HG03378 (cell line): ENCODE measurements at regions not wholly inside any gene's neighbourhood (a gene's known extent, or its start where the extent isn't known, plus 50 kb on each side); places are given as distances from the start of the nearest gene placed in this dataset.

Experiments
- ATAC-seq: cut with Tn5 transposase; IDR thresholded peaks from one replicate; pipeline ENCODE4 v1.9.1; 2021; ENCODE audit warnings: mild to moderate bottlenecking, moderate library complexity; ENCODE audit not compliant: unreplicated experiment

DNA sequence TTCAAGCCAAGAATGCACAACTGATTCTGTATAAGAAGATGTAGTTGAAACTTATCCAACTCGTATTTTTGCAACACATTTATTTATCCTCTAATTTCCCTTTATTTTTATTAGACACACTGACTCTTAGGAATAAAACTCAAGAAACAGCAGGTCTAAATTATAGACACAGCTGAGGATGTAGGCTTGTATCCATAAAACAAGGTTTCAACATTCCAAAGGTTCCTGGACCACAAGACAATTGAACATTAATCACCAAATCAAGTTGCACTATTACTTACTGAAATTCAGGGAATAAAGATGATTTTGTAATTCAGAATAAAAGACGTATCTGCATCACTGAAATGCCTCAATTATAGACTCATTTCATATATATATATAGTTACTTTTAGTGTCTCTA is 683.5 kb upstream of the GRIA3 start:
- no peak for ATAC-seq

DNA sequence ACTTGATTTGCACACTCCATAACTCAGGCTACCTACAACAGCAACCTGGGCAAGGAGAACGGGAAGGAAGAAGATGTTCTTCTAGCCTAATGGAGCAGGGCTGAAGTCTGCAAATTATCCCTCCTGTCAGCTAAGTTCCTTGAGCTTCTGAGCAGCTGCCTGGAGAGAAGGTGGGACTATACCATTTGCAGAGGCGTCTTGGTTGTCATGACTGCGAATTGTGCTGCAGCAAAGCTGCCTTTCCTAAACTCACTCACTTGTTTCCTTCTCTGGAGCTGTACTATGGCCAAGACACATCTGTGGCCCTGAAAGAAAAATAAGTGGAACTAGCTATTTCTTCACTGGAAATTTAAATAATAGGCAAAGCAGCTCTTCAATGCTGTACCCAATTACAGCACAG is 682.4 kb upstream of the GRIA3 start:
- no peak for ATAC-seq

DNA sequence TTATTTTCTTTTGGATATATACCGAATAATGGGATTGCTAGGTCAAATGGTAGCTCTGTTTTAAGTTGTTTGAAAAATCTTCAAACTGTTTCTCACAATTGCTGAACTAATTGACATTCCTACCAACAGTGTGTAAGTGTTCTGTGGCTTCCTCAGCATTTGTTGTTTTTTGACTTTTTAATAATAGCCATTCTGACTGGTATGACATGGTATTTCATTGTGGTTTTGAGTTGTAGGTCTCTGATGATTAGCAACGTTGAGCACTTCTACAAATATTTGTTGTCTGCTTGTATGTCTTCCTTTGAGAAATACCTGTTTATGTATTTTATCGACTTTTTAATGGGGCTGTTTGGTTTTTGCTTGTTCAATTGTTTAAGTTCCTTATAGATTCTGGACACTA is 680.1 kb upstream of the GRIA3 start:
- ATAC-seq, result no peak

DNA sequence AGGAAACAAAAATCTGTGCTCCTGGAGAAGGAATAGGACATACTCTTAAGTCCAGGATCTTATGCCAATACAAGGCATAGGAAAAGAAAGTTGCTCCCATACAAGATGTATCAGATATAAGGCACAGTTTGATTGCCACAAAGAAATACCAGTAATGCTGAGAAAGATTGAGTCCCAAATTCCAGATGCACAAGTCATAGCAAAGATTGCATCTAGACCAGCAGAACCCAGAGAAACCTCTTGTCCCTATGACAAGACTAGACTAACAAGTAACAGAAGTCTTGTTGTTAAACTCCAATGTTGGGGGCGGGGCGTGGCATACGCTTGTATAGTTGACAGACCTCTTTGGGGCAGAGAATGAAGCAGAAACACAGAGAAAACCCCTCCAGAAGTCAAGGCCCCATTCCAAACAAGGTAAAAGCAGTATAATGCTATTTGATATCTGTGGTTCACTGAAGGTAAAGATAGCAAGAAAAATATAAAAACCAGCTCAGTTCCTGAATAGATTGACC is 671.5 kb upstream of the GRIA3 start:
- no peak for ATAC-seq

DNA sequence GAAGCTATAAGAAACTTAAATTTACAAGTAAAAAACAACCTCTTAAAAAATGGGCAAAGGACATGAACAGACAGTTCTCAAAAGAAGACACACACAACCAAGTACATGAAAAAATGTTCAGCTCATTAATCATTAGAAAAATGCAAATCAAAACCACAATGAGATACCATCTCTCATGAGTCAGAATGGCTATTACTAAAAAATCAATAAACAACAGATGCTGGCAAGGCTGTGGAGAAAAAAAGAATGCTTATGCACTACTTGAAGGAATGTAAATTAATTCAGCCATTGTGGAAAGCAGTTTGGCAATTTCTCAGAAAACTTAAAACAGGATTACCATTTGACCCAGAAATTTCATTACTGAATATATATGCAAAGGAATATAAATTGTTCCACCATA is 666.3 kb upstream of the GRIA3 start:
- no peak for ATAC-seq

DNA sequence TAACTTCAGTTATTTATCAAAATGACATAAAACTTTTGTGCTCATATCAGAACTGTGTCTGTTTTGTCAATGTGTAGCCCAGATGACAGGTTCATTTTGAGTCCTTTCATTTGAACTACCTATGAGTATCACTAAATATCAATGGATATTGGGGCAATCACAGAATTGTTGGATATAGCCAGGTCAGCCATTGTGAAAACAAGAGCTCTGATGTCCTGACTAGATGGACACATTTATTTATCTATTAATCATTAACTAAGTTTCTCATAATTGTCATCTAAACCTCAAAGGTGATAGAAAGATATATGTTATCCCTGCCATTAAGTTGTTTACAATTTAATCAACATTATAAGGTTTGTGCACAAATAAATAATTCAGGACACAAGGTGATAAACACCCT is 638.3 kb upstream of the GRIA3 start:
- ATAC-seq, result no peak

DNA sequence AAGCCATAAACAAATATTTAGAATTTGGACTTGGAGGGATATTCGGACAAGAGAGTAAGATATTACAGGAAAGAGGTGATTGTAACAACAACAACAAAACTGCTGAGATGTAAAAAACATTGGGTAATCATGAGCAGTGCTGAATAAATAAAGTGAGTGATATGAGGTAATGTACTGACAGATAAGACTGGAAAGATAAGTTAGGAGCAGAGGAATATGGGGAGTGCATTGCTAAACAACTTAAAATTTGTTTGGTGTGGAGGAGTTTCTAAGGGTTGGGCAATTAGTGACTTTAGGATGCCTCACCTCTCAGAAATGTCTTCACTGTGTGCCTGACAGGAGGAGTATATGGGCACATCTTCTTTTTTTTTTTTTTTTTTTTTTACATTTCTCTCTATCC is 637.8 kb upstream of the GRIA3 start:
- ATAC-seq, result no peak

DNA sequence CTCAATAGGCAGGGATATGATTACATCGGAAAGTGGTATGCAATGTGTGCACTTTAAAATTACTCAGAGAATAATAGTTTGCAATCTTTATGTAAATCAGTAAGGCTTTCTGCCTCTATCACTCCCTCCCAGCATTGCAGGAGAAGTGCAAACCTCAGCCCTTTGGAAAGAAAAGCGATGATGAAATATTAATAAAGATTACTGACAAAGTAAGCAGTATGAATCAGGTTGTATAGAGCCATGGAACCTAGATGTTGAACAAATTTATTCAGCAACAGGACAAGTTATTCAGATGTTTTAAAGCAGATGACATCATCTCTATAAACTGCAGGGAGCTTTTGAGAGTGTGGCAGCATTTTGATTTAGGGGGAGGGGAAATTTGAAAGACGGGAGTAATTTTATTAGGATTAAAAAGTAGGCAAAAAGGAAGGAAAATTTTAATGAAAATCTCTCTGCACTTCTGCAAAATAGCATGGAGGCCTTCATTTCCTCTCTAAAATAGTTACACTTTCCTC is 631.7 kb upstream of the GRIA3 start:
- ATAC-seq, result no peak

DNA sequence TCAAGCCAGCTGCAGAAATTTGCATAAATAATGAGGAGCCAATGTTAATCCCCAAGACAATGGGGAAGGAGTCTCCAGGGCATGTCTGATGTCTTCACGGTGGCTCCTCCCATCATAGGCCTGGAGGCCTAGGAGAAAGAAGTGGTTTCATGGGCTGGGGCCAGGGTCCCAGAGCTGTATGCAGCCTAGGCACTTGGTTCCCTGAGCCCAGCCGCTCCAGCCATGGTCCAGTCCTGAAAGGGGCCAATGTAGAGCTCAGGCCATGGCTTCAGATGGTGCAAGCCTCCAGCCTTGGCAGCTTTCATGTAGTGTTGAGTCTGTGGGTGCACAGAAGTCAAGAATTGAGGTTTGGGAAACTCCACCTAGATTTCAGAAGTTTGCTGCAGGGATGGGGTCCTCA is 628.2 kb upstream of the GRIA3 start:
- ATAC-seq, result no peak

DNA sequence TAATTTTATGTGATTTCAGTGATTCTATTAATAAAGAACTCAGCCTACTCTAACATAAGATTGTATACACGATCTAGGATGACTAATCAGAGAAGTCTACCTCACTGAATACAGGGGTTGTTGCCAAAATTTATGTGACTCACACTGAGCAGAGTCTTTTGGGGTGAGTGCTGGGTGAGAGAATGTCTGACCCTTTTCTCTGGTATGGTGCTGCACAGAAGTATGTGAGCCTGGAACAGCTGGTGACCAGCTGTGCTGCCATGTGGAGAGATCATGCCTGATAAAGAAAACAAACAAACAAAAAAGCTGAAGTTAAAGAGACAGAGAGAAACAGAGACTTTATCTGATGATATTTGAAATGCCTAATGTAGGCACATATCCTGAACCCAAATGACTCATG is 618.1 kb upstream of the GRIA3 start:
- no peak for ATAC-seq

DNA sequence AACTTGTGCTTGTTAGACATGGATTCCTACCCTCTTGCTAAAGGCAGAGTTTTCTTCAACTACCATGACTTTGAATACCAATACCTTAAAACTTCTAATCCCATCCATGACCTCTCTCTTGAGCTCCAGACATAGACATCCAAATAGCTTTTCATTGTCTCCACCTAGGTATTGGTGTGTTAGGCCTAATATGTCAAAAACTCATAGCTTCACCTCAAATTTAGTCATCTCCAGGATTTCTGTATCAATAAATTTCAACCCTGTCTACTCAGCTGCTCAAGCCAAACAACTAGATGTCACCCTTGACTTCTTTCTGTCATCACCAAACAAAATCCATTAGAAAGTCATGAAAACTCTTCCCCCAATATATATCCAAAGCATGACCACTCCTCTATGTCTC is 617.7 kb upstream of the GRIA3 start:
- ATAC-seq, result no peak

DNA sequence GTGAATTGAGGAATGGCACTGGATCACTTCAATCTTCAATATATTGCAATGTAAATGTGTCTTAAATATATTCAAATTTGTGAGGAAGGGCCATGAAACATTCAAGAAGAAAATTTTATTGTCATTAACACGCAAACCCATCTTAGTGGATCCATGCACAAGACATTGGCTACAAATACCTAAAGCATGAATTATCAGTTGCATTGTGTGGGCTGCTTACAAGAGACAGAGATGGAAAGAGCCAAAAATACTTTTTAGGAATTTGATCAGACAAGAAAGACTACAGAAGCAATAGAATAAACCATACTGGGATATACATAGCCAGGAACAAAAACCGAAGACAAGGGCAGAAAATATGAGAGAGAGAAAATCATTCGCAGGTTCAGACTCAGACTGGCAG is 616.2 kb upstream of the GRIA3 start:
- ATAC-seq, result no peak

DNA sequence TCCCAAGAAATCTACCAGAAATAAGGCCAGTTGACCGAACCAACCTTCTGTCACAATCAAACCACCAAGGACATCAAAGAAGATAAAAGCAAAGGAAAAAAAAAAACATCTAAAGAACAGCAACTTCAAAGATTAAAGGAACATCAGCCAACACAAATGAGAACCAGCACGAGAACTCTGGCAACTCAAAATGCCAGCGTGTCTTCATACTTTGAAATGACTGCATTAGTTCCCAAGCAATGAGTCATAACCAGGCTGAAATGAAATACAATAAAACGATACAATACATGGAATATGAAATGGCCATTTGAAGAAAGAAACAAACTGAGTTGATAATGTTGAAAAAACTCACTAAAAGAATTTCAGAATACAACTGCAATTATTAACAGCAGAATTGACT is 611.6 kb upstream of the GRIA3 start:
- ATAC-seq, result no peak

DNA sequence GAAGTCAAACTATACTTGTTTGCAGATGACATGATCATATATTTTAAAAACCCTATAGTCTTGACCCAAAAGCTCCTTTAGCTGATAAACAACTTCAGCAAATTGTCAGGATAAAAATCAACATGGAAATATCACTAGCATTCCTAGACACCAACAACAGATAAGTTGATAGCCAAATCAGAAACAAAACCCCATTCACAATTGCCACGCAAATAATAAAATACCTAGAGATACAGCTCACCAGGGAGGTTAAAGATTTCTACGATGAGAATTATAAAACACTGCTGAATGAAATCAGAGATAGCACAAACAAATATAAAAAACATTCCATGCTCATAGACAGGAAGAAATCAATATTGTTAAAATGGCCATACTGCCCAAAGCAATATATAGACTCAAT is 605.0 kb upstream of the GRIA3 start:
- ATAC-seq, result no peak

DNA sequence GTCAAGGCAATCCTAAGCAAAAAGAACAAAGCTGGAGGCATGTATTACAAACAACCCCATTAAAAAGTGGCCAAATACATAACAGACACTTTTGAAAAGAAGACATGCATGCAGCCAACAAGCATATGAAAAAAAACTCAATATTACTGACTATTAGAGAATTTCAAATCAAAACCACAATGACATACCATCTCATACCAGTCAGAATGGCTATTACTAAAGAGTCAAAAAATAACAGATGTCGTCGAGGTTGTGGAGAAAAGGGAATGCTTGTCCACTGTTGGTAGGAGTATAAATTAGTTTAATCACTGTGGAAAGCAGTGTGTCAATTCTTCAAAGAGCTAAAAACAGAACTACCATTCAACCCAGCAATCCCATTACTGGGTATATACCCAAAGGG is 604.6 kb upstream of the GRIA3 start:
- ATAC-seq, result no peak

DNA sequence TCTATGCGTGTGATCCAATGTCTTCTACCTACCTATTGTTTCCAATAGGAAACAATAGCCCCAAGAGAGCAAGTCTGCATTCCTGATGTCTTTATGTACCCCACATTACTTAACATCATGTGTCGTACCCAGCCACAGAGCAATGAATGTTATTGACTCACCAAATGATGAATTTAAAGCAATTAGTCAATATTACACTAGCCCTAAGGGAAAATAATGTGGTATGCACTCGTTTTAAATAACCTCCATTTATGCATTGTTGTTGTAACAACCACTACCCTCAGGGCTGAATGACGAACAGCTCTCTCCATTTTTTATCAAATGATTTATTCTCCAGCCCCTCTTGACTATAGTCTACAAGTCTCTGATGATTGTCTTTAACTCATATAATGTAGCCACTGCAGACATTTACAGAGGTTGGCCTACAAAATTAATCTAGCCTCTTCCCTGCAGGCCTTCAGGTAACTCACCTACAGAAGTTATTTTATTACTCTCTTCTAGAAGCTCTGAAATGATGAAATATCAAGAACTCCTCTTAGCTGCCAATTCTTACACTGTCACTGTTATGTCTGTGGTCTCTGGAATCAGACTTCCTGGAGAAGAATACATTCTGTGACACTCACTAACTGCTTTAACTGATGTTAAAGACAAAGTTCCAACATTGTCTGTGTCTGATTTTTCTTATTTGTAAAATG is 601.7 kb upstream of the GRIA3 start:
- no peak for ATAC-seq

DNA sequence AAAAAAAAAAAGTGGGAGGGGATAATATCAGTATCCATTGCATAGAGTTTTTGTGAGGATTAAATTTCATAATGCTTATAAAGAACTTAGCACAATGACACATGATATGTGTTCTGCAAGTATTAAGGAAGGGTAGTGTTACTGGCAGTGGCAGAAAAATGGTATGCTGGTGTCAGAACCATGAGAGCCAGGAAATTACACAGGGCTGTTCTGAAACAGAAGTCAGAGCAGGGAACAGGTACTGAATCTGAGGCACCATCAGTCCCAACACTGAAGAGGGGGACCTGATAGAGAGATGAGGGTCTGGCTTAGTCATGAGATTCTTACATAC is 601.1 kb upstream of the GRIA3 start:
- no peak for ATAC-seq

DNA sequence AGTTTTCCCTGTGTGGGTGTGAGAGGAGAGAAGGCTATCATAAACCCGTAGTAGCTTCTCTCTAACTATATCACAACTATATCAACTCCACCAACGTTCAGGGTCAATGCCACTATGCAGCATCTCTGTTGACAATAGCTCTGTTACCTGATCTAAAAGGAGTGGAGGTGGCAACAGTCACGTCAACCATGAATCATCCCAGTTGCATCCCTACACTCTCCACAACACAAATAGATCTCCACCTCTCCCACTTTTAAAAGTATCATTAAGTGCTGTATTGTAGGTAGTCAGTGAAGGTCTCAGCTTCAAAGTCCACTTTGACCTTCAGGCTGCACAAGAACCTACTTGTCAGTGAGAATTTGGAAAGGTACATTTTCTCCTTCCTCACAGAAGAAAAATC is 600.5 kb upstream of the GRIA3 start:
- no peak for ATAC-seq

DNA sequence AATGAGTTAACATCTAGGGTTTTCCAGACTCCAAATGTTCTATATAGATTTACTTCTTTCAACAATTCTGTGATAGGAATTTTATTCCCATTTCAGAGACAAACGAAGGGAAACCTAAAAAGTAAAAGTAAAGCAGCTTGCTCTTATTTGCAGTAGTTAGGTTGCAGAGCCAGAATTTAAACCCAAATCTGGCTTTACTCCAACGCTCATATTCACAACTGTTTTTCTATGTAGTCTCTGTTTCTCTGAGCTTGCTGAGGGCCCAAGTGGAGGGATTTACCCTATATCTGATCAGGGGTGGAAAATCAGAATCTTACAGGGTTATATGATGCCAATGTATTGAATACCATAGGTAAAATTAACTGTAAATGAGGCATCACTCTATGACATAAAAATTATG is 599.1 kb upstream of the GRIA3 start:
- no peak for ATAC-seq

DNA sequence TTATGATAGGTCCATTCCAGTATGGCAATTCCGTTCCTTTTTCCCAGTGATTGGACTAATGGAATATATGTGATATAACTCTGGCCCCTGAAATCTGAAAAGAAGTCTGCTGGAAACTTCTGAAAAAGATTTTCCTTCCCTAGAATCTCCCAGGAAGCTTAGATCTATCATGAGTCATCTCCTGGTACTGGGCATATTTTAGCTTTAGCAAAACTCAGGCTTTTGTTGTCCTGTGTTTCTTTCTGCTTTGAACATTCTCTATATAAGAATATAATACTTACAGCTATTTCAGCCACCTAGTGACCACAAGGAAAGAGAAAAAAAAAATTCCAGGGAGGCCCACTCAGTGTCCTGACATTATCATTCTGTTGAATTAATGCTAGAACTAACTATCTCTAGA is 597.2 kb upstream of the GRIA3 start:
- ATAC-seq, result no peak

DNA sequence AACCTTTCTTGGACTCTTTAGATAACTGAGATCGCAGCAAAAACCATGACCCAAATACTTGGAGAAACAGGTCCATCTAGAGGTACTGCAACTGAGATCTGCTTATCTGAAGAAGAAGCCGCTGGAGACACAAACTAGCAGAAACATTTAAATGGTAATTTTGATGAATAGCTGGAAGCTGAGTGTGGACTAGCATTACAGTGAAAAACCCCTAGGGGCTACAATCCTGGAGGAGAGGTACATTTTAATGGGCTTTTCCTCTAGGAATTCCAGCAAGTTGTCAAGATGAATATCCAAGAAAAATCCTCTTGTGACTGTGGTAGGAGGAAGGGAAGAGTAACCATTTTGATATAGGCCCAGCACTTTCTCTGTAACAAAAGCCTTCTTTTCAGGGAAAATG is 592.5 kb upstream of the GRIA3 start:
- no peak for ATAC-seq

DNA sequence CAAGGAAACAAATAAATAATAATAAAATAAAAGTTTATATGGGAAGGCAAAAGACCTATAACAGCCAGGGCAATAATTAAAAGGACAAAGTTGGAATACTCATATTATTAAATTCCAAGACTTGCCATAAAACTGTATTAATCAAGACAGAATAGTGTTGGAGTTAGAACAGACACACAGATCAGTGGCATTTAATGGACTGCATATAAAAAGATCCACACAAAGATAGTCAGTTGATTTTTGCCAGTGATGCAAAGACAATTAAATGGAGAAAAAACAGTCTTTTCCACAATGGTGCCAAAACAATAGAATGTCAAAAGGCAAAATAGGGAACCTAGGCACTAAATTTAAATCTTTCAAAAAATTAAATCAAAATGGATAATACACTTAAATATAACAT is 587.1 kb upstream of the GRIA3 start:
- ATAC-seq, result no peak

DNA sequence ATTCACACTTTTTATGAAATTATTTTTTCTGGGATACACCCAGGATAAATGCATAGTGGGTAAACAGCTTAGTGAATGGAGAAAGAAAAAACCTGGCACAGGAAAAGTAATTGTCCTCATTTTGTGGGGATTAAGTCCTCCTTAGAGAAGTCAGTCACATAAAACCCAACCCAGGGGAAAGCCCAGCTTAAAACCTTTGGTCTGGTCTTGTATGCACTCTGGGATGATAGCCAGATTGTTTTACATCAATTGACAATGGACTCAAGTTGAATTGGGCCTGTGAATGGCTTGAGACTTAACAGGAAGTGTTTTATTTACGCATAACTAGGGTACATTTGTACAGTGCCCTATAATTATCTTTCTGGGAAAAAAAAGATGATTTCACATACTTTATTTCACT is 561.3 kb upstream of the GRIA3 start:
- ATAC-seq, result no peak
